Testis (tissue), 2 donors: ENCODE measurements at regions not wholly inside any gene's neighbourhood (a gene's known extent, or its start where the extent isn't known, plus 50 kb on each side); places are given as distances from the start of the nearest gene placed in this dataset.

Source experiments
- DNase-seq: peaks from one replicate; pipeline ENCODE4 v3.0.0-alpha.2; 2019
- H3K27ac ChIP-seq, 2 donors: fragments of 200-600 bp; sonication (generic); one replicate each; pipeline ENCODE4 v1.5.1; 2019
- H3K27me3 ChIP-seq: fragments of 200-600 bp; sonication (generic); one replicate; pipeline ENCODE4 v1.5.1; 2019
- H3K36me3 ChIP-seq: fragments of 200-600 bp; sonication (generic); one replicate; pipeline ENCODE4 v1.5.1; 2017; ENCODE audit warnings: low read depth; ENCODE audit errors: missing control alignments
- H3K4me1 ChIP-seq: fragments of 200-600 bp; sonication (generic); one replicate; pipeline ENCODE4 v1.5.1; 2019
- H3K4me3 ChIP-seq, 2 donors: fragments of 200-600 bp; sonication (generic); one replicate each; pipeline ENCODE4 v1.5.1; 2017 to 2019
- H3K9me3 ChIP-seq: fragments of 200-600 bp; sonication (generic); one replicate; pipeline ENCODE4 v1.5.1; 2017
- CTCF ChIP-seq, 3 experiments: fragments of 450-650 bp in 2 of 3; fragments of 200-600 bp in 1 of 3; sonication (generic) in 1 of 3; IDR thresholded peaks; one replicate each; pipeline ENCODE4 v1.5.1; 2016 to 2019; ENCODE audit warnings: antibody characterized with exemption in 3 of 3, mild to moderate bottlenecking in 2 of 3, moderate library complexity in 1 of 3
- POLR2A ChIP-seq: fragments of 450-650 bp; IDR thresholded peaks from one replicate; pipeline ENCODE4 v1.6.1; 2017; ENCODE audit warnings: antibody characterized with exemption, mild to moderate bottlenecking, moderate library complexity
- WGBS, 2 donors: methylation state at CpG; one replicate each; pipeline ENCODE4 v1.1.5; 2018; 5-methylcytosine and 5-hydroxymethylcytosine counted together
- intact Hi-C: fragments of 100-400 bp; cut with DNase I; formaldehyde crosslinking; loops from one replicate; pipeline ENCODE4 v1.15.1; 2023; ENCODE audit warnings: low total_unique reads

- no peak overlapping the region for H3K27ac ChIP-seq
- DNase-seq: no peak
- TF ChIP-seq POLR2A: no peak
- intact Hi-C loops: no loop called here
- no peaks in the 10 kb centered on the region for H3K36me3 ChIP-seq
- H3K4me1 ChIP-seq: no peaks in the 10 kb centered on the region
- no peaks in the 10 kb centered on the region for H3K9me3 ChIP-seq
- H3K27me3 ChIP-seq: no peaks in the 10 kb centered on the region
- H3K4me3 ChIP-seq: no peak overlapping the region
- WGBS, 2 donors: 66 to 76% methylated on average over 3 of the region's 3 CpGs
Observed at GRCh38 chr5:20340126-20340525, 352.1 kb upstream of the CDH18 start.

GRCh38 chr5:20335978-20336377 lies 348.0 kb upstream of the CDH18 start:
- intact Hi-C loops: no loop called here
- no peaks in the 10 kb centered on the region for H3K27me3 ChIP-seq
- no peaks in the 10 kb centered on the region for H3K9me3 ChIP-seq
- no peak for DNase-seq
- H3K4me3 ChIP-seq: no peak overlapping the region
- 86 to 97% methylated on average over 2 of the region's 2 CpGs for WGBS, 2 donors
- no peaks in the 10 kb centered on the region for H3K4me1 ChIP-seq
- TF ChIP-seq POLR2A: no peak
- TF ChIP-seq CTCF (IDR thresholded peaks at IDR 0.05): no peak
- H3K27ac ChIP-seq: no peak overlapping the region
- no peaks in the 10 kb centered on the region for H3K36me3 ChIP-seq

- H3K27me3 ChIP-seq: no peaks in the 10 kb centered on the region
- H3K4me3 ChIP-seq: no peak overlapping the region
- TF ChIP-seq CTCF (IDR thresholded peaks at IDR 0.05) (no peak), POLR2A (no peak)
- intact Hi-C loops: no loop called here
- no peak for DNase-seq
- H3K4me1 ChIP-seq: no peaks in the 10 kb centered on the region
- H3K36me3 ChIP-seq: no peaks in the 10 kb centered on the region
- H3K9me3 ChIP-seq: no peaks in the 10 kb centered on the region
- H3K27ac ChIP-seq: no peak overlapping the region
- WGBS, 2 donors: 93 to 96% methylated on average over 1 of the region's 1 CpG
Observed at GRCh38 chr5:20331826-20332225, 343.8 kb upstream of the CDH18 start.

GRCh38 chr5:20323323-20323722 lies 335.3 kb upstream of the CDH18 start:
- Histone ChIP-seq H3K27ac (no peak overlapping the region), H3K9me3 (no peaks in the 10 kb centered on the region), H3K4me3 (no peak overlapping the region), H3K27me3 (no peaks in the 10 kb centered on the region), H3K4me1 (no peaks in the 10 kb centered on the region), H3K36me3 (no peaks in the 10 kb centered on the region)
- DNase-seq: no peak
- TF ChIP-seq POLR2A (no peak), CTCF (IDR thresholded peaks at IDR 0.05) (no peak)
- intact Hi-C loops: no loop called here

- Histone ChIP-seq H3K27ac (no peak overlapping the region), H3K9me3 (no peaks in the 10 kb centered on the region), H3K4me1 (no peaks in the 10 kb centered on the region), H3K4me3 (no peak overlapping the region), H3K27me3 (no peaks in the 10 kb centered on the region), H3K36me3 (no peaks in the 10 kb centered on the region)
- intact Hi-C loops: no loop called here
- DNase-seq: no peak
- TF ChIP-seq POLR2A: no peak
- no peak for TF ChIP-seq CTCF (IDR thresholded peaks at IDR 0.05)
Observed at GRCh38 chr5:20307391-20307790, 319.4 kb upstream of the CDH18 start.
